IPS DF 19.7 (cell line): ENCODE measurements at regions not wholly inside any gene's neighbourhood (a gene's known extent, or its start where the extent isn't known, plus 50 kb on each side); places are given as distances from the start of the nearest gene placed in this dataset.

ENCODE experiments used
- DNase-seq: peaks from one replicate; pipeline ENCODE4 v3.0.0-alpha.2; 2013; ENCODE audit warnings: low read depth, low spot score

GRCh38 chr4:162732876-162733275, 433.8 kb downstream of the NAF1 start:
- DNase-seq: no peak

- no peak for DNase-seq
Measured at GRCh38 chr4:162727766-162728165, 438.9 kb downstream of the NAF1 start.

DNA sequence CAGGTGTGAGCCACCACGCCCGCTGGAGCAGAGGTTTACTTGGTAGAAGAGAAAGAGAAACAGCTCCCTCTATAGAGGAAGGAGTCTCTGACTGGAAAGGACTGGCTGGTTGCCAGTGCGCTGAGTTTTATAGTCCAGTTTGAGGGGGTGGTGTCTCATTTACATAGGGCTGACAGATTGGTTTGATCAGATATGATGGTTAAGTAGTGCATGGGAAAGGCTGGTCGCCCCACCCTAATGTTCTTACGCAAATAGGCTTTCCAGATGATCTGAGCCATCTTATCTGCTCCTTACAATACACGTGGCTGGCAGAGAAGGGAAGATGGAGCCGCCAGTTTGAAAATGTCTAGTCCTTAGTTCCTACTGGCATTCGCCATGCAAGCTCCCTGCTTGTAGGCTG, 439.5 kb downstream of the NAF1 start:
- no peak for DNase-seq

- DNase-seq: peak; percentile 5
Measured at GRCh38 chr4:162715401-162715800, 451.3 kb downstream of the NAF1 start.

- DNase-seq: no peak
Measured at GRCh38 chr4:162707962-162708361, 458.7 kb downstream of the NAF1 start.

DNA sequence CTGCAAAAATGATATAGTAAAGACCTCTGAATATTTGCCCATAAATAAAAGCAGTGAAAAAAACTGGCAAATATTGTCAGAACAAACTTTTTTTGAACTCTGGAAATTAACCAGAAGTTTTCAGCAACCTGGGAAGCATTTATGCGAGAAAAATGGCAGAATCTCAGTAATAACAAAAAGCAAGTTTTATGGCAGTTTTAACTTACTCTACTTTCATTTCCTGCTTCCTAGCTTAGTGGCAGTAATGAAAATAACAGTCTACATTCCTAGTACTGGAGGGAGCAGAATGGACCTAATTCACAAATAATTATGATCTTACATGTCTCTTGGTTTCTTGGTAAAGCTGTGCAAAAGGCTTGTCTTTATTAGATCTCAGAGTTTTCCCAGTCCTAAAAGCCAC, 460.1 kb downstream of the NAF1 start:
- DNase-seq: no peak

DNA sequence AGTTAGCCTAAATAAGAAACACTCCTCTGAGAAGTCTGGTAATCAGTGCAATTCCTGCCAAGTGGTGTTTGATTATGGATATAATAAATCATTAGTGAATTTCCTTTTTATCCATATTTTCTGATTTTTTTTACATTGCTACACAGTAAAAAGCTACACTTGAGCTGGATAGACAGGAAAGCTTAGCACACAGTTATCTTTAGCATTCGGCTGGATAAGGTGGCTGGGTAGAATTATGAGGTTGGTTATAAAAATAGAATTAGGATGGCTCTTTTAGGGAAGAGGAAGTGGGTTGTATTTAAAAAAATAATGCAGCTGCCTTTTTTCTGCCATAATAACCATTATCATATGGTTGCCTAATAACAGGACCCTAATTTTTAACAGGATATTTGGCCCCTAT, 460.6 kb downstream of the NAF1 start:
- no peak for DNase-seq

DNA sequence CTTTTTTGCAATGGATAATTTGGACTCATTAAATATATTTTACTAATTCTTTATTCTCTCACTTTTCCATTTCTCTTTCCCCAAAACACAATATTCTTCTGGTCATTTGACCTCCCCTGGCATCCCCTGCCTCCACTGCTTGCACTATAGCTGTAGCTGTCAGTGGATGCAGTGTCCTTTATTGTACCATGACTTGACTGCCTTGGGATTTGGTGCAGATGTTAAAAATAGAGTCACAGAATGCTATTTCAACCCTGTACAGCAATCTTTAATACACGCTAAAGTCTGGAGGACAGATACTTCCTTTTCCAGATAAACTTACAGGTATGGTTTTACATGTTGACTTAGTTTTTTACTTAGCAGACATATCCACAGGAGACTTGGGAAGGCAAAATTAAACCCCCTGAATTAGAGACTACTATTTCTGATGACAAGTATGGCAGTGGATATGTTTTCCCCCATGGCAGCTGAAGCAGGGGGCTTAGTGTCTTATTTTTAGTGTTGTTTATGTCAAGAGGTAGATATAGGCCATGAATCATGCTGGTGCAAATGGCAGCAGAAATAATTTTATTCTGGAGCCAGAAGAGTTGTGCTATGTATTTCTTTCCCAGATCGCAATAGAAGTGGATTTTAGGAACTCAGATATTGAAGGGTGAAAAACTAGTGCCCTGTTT, 461.4 kb downstream of the NAF1 start:
- DNase-seq: no peak

- DNase-seq: no peak
Measured at GRCh38 chr4:162700815-162701361, 465.8 kb downstream of the NAF1 start.

GRCh38 chr4:162700358-162700757, 466.3 kb downstream of the NAF1 start:
- DNase-seq: no peak

- no peak for DNase-seq
Measured at GRCh38 chr4:162699629-162700028, 467.1 kb downstream of the NAF1 start.

DNA sequence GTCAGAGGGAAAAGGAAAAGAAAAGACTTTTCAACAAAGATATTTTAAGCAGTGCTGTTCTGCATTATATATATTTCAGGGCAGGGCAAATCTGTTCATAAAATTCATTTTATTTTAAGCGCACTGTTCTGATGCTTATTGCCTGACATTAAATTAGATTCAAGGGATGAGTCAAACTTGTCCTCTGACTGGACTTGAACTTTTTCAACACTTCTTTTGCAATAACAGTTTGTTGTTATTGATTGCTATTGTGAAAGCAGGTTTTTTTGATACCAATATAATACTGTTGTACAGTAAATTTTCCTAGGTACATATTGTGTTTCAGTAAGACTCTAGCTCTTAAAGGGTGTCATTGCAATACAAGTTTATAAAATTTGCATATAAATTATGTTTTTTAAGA, 481.3 kb downstream of the NAF1 start:
- DNase-seq: no peak

- DNase-seq: no peak
Measured at GRCh38 chr4:162684998-162685397, 481.7 kb downstream of the NAF1 start.

- DNase-seq: no peak
Measured at GRCh38 chr4:162684371-162684700, 482.4 kb downstream of the NAF1 start.

DNA sequence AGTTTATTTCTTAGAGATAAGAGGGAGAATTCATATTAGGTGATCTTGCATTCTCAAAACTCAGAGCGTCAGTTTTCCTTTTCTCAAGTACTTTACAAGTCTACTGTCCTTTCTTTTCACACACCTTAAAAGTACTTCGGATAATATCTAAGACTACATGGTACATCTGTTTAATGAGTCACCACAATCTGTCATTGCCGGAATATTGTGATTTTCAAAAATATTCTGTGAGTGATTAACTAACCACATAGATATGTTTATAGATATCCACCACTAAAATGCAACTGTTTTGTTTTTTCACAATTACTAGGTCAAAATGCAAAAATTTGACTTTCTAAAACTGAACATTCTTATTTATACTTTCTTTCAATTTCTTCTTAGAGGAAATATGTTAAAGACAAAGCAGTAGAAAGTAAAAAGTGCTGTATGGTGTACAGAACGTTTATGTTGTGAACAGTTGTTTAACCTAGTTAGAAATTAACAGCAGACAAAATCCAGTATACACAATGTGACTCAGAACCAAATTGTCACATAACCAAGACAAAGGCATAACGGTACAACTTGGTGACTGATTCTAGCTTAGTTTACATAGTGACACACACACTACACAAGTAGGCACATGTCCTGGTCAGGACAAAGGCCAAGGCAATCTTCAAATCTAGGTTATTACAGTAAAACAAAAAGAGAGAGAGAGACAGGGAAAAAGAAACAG, 482.9 kb downstream of the NAF1 start:
- DNase-seq: no peak

DNA sequence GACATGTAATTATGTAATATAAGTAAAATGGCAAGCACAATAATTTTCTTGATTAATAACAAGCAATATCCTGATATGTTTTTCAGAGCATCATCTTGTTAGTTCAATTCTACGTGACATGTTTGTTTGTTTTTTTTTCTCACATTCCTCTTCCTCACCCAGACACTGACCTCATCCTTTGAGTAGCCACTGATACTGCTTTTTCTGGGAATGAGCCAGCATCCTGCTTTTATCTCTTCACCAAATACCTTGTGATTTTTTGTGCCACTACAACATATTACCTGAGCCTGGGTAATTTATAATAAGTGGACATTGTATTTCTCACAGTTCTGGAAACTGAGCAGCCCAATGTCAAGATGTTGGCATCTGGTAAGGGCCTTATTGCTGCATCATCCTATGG, 484.0 kb downstream of the NAF1 start:
- no peak for DNase-seq

GRCh38 chr4:162681212-162681611, 485.5 kb downstream of the NAF1 start:
- DNase-seq: no peak

DNA sequence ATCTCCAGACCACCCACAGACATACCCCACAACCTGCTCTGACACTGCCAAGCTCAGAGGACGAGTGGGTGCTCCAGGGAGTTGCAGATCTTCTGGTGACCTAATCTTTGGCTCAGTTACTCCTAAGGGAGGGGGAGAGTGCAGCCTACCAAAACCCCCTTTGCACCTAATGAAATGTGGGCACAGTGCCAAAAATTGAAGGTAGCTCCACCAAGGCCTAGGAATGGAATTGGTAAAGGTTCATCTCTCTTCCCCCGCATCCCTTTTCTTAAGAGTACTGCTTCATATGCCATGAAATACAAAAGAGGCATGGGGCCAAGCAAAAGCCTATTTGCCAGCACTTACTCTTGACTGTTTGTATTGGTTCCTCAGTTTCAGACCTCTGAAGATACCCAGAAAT, 491.0 kb downstream of the NAF1 start:
- DNase-seq: no peak

- DNase-seq: no peak
Measured at GRCh38 chr4:162661913-162662312, 498.1 kb upstream of the FSTL5 start.

- no peak for DNase-seq
Measured at GRCh38 chr4:162659716-162660115, 495.9 kb upstream of the FSTL5 start.

DNA sequence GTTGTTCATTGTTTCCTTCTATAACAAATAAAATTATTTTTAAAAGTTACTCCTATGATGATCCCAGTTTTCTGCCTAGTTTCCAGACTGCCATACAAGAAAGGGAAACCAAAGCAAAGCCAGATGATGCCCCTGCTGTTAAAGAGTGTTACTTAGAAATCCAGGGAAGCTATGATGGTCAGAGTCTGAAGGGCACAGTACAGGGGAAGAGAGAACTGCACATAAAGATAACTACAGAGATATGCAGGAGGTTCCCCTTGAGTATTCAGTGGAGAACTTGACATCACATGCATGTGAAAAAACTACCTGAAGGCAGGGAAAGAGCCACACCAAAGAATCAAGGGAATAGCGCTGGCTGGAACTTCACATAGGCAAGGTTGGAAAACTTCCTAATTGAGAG, 494.2 kb upstream of the FSTL5 start:
- no peak for DNase-seq

DNA sequence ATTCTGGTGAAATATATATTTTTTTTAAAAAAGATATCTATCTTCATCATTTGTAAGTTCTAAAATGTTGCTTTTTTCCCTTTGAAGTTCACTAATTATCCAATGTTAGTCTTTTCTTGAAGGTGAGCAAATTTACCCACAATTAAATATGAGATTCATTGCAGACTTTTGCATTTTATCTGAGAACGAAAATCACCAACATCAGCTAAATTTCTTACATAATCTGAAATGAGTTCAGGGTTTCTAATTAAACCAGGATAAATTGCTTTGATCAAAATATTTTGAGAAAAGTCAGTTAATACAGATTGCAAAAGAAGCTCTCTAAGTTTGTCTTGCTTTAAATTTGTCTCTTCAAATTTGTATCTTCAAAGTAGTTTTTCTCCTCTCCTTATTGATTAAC, 486.4 kb upstream of the FSTL5 start:
- DNase-seq: no peak

GRCh38 chr4:162645381-162645780, 481.6 kb upstream of the FSTL5 start:
- no peak for DNase-seq
